Tibial nerve (tissue), 4 donors: ENCODE measurements at regions not wholly inside any gene's neighbourhood (a gene's known extent, or its start where the extent isn't known, plus 50 kb on each side); places are given as distances from the start of the nearest gene placed in this dataset.
A peak's percentile ranks its signal among the peaks of the same experiment; 100 is the strongest.

Experiments used
- CTCF ChIP-seq, 5 experiments: fragments of 200-600 bp in 3 of 5; fragments of 450-650 bp in 2 of 5; sonication (generic) in 3 of 5; IDR thresholded peaks; one replicate each; pipeline ENCODE4 v1.5.1; 2016 to 2019; ENCODE audit warnings: antibody characterized with exemption in 5 of 5, mild to moderate bottlenecking in 3 of 5, moderate library complexity in 2 of 5
- EP300 ChIP-seq, 2 donors: sonication (generic); formaldehyde crosslinking; IDR thresholded peaks; one replicate each; pipeline ENCODE4 v1.6.1; 2017; ENCODE audit warnings: antibody characterized with exemption in 2 of 2, mild to moderate bottlenecking in 1 of 2

GRCh38 chr1:75991497-75992114 is 59.4 kb upstream of the ASB17 start:
- TF ChIP-seq CTCF (IDR thresholded peaks at IDR 0.05) (peak; percentile 69 to 76 (median 75)), EP300 (IDR thresholded peaks at IDR 0.05) (peak in 1 of 2 donors; percentile 60)
